GF-D8 (cell line): ENCODE measurements at regions not wholly inside any gene's neighbourhood (a gene's known extent, or its start where the extent isn't known, plus 50 kb on each side); places are given as distances from the start of the nearest gene placed in this dataset.
"Not testable (repeated sequence)": the region's sequence is repeated elsewhere in the genome, so short reads cannot be mapped to it uniquely, and the experiment has no call there.

ENCODE experiments used
- DNase-seq: peaks from one replicate; lab custom pipeline; 2025; lab: John Stamatoyannopoulos, UW

DNA sequence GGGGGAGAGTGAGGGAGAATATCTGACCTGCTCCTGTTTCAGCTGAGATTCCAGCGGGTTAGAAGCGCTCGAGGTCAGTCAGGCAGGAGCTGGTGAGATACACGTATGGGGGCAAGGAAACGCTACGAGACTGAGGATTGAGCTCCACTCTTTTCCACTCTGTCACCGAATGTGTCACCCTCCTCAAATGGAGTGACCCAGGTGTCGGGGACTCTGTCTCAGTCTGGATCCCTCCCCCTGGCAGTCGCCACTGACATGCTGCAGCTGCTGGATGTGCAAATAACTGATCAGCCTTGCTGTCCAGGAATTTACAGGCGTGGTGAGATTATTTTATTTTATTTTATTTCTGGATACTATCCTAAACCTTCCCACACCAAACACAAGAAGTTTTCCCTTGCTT, 100.9 kb upstream of the DPP6 start:
- no peak for DNase-seq

DNA sequence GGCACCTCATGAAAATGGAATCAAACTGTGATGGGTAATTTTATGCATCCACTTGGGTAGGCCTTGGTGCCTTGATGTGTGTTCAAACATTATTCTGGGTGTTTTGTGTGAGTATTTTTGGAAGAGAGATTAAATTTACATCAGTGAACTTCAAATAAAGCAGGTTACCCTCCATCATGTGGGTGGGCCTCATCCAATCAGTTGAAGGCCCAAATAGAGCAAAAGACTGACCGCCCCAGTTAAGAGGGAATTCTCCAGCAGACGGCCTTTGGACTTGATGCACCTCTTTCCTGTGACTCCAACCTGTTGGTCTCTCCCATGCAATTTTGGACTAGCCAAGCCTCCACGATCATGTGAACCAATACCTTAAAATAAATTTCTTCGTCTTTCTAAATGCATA, 97.7 kb upstream of the DPP6 start:
- DNase-seq = no peak

DNA sequence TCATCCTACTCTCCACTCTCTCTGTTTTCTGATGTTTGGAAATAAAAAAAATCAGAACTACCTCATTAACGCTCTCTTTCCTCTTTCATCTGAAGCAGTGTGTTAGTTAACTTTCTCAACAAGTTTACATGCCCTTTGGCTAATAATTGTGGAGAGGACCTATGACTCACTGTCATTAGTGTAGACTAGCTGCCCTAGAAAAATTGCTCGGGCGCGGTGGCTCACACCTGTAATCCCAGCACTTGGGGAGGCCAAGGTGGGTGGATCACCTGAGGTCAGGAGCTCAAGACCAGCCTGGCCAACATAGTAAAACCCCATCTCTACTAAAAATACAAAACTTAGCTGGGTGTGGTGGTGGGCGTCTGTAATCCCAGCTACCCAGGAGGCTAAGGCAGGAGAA, 94.5 kb upstream of the DPP6 start:
- not testable (repeated sequence) for DNase-seq

DNA sequence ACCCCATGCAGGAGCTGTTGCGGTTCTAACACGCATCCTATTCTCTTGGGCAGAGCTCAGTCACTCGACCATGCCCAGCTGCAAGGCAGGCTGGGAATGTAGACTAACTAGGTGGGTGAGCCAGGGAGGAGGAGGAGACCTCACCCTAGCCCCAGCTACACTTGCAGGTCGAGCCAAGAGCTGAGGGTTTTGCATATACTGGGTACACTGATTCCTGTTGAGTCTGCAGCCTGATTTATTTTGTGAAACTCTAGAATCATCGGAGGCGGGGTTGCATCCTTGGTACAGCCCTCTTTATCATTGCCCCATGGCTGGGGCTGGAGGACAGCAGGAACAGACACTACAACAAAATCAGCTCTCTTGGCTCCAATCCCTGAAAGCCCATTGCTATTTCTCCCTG, 93.8 kb upstream of the DPP6 start:
- not testable (repeated sequence) for DNase-seq

DNA sequence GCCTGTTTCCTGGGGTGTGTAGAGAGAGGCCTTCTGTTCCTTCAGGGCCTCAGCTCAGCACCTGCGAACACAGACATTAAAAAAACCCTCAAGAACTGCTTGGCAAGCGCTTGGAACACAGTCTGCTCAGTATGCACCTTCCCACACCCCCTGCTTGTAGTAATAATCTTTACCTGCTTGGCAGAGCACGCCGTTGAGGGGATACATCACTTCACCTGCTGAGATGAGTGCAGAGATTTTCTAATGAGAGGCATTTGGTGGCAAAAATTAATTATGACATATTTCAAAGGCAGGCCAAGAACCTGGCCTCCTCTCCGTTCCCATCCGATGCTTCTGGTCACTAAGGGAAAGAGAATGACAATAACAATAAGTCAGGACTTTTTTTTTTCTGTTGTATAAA, 93.4 kb upstream of the DPP6 start:
- not testable (repeated sequence) for DNase-seq

DNA sequence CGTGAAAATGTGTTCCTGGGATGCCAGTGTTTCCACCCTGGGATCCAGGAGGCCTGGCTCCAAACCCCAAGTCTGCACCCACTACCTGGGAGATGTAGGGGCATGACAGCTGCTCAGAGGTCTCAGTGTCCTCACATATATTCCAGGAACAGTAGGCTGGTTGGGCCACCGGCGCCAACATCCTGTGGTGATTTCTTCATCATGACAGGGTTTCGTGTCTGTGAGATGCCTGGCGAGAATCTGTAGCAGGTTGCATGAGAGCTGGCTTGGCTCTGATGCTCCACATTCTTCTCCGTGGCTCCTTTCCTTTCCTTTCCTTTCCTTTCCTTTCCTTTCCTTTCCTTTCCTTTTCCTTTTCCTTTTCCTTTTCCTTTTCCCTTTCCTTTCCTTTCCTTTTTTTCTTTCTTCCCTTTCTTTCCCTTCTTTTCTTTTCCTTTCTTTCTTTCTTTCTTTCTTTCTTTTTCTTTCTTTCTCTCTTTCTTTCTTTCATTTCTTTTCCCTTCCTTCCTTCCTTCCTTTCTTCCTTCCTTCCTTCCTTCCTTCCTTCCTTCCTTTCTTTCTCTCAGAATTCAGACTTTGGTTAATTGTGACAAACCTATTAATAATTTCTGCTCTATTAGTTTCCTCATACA, 87.6 kb upstream of the DPP6 start:
- DNase-seq = not testable (repeated sequence)

DNA sequence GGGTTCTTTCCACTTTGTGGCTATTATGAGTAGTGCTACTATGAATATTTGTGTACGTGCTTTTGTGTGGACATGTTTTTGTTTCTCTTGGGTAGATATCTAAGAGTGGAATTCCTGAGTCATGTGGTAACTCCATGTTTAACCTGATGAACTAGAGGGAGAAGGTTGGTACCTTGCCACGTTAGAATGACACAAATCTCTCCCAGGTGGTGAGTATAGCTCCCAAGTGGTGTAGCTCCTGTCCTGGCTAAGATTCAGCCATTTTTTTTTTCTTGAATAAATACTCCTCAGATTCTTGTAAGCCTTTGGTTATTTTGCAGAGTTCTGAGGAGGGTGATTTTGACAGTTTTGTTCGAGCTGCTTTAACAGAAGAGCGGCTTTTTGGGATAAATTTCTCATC, 83.2 kb upstream of the DPP6 start:
- DNase-seq = not testable (repeated sequence)

DNA sequence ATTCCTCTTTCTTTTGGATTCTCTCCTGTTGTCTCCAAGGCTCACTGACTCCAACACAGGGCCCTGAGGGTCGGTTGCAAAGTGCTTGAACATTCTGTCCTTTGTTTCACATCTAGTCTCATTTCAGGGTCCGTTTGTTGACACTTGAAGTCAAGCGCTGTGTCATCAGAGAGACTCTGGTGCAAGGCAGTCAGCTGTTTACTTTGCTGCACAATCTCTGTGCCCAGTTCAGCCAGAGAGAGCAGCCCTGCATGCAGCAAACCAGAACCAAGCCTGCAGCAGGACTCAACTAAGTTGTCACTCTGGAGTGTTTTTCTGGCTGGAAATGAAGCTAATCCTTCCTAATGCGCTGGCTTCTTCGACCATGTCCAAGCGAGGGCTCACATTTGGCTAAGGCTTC, 77.6 kb upstream of the DPP6 start:
- DNase-seq = not testable (repeated sequence)

DNA sequence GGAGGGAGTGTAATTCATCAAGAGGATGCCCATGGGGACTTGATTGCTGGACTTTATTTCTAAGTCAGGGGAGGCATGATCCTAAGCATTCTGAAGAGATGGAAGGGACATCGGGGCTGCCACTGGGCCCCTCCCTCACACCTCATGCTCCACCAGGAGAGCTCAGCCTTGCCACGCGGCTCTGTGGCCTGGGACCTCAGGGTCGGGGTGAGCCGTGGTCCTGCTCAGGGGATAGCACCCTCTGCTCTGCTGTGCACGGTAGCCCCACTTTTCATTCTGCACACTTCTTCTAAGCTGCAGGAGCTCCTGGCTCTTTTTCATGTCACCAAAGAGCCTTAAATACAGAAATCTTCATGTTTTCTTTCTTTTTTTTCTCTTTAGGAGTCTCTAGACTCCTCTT, 75.5 kb upstream of the DPP6 start:
- not testable (repeated sequence) for DNase-seq

DNA sequence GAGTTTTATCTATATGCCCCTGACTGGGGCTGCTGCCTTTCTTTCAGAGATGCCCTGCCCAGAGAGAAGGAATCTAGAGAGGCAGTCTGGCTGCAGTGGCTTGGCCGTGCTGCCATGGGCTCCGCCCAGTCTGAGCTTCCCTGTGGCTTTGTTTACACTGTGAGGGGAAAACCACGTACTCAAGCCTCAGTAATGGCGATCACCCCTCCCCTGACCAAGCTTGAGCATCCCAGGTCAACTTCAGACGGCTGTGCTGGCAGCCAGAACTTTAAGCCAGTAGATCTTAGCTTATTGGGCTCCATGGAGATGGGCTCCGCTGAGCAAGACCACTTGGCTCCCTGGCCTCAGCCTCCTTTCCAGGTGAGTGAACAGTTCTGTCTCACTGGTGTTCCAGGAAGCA, 69.0 kb upstream of the DPP6 start:
- not testable (repeated sequence) for DNase-seq

DNA sequence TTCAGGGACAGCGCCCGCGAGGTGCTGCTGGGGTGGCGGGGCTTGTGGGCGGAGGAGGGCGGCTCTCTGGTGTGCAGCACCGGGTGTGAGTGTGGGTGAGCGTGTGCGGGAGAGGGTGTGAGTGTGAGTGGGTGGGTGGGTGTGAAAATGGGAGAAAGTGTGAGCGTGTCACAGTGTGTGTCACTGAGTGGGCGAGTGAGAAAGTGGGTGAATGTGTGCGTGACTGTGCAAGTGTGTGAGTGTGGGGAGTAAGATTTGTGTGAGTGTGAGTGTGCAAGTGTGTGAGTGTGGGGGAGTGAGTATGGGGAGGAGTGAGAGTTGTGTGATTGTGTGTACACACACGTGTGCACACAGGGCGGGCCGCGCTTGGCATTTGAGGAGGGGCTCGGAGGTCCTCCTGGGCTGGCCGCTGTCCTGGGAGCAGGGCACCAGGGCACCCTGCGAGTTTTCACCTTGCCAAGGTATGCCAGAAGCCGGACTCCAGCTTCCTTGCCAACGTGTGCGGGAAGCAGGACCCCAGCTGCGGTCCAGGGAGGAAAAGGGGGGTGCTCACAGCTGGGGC, 63.1 kb upstream of the DPP6 start:
- DNase-seq = not testable (repeated sequence)

DNA sequence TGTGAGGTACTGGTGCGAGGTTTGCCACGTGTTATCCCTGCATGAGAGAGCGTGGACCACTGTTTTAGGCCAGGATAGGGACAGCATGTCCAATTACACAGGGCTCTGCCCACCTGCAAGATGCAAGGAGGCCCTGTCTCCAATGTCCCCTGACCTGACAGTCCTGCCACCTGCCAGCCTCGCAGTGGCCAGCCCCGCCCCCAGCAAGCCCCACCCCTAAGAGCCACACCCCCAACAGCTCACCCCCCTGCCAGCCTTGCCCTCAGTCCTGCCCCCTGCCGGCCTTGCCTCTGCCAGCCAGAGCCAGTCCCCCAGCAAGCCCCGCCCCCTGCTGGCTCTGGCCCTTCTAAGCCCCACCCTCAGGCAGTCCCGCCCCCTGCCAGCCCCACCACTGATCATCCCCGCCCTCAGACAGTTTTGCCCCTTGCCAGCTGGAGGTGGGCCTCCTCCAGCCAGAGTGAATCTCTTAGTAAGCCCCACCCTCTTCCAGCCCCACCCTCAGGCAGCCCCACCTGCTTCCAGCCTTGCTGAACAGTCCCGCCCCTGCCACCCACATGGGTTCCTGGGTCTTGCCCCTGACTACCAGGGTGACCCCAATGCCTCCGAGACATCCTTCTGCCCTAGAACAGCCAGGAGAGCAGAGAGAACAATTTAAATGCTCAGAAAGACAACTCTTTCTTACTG, 62.3 kb upstream of the DPP6 start:
- not testable (repeated sequence) for DNase-seq

DNA sequence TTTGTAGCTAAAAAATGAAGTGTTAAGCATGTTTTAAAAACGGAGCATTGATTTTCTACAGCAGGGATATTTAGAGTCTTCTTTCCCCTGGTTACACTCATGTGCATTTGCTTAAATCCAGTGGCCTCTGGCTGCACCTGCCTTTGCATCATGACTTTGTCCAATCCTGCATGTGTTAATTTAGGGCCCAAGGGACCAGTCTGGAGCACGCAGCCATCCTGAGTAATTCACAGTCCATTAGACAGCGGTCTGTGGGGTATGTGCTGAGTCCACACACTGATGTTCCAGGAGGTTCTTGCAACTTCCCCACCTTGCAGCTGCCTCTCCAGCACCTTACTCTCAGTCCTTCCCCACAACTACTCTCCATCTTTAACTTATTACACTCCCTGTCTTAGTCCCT, 60.7 kb upstream of the DPP6 start:
- DNase-seq = not testable (repeated sequence)

DNA sequence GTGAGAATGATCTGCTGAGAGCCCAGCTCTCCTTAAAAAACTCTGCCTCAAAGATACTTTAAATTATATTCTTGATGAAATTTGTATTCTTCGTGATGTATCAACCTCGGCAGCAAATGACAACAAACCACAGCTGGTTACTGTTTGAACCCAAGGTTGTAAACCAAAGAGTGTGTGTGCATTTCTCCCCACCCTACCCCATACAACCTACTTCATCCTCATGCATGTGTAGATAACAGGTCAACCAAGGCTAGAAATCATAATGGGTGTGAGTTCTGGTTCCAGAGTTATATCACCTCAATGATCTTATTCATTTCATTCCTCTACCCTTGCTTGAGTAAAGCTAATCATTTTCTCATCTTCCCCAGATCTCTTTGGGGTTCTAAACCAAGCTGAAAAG, 58.8 kb upstream of the DPP6 start:
- DNase-seq = not testable (repeated sequence)

DNA sequence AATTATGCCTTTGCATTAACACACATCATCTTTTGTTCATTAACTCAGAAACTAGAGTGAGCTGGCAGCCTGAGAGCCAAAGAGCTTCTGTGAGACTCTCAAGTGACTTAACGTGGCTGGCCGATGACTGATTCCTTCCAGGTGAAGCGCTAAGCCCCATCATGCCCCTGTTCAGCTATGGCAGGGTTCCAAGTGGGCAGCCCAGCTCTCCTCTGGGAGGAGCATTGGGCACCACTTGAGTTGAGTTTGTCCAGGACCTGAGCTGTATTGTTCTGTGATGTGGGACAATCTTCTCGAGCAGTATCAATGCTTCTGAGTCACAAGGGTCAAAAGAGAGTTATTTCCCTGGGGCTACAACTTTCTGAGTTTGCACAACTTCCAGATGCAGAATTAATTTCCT, 53.3 kb upstream of the DPP6 start:
- DNase-seq = not testable (repeated sequence)
